ENCODE measurements at regions not wholly inside any gene's neighbourhood (a gene's known extent, or its start where the extent isn't known, plus 50 kb on each side); places are given as distances from the start of the nearest gene placed in this dataset.
"Not testable (repeated sequence)": the region's sequence is repeated elsewhere in the genome, so short reads cannot be mapped to it uniquely, and the experiment has no call there.

GRCh38 chr11:109668973-109669634 is 247.1 kb downstream of the C11orf87 start:
- H3K9me3 Mint-ChIP-seq (ENCODE audit: unreplicated experiment): peaks cover 15% of the 10 kb centered on the region
- TF ChIP-seq CTCF (IDR thresholded peaks at IDR 0.05): no peak

GRCh38 chr11:109677231-109677630 is 255.2 kb downstream of the C11orf87 start:
- H3K36me3 Mint-ChIP-seq (ENCODE audit: unreplicated experiment): no peaks in the 10 kb centered on the region
- H3K4me3 Mint-ChIP-seq (ENCODE audit: unreplicated experiment): no peak overlapping the region
- H3K27me3 Mint-ChIP-seq (ENCODE audit: unreplicated experiment): peaks cover 14% of the 10 kb centered on the region
- peaks cover 19% of the 10 kb centered on the region for H3K4me1 Mint-ChIP-seq (ENCODE audit: unreplicated experiment)
- no peak for DNase-seq (ENCODE audit: extremely low spot score, unreplicated experiment)
- H3K27ac Mint-ChIP-seq (ENCODE audit: unreplicated experiment): no peak overlapping the region
- H3K9me3 Mint-ChIP-seq (ENCODE audit: unreplicated experiment): no peaks in the 10 kb centered on the region
- no peak for TF ChIP-seq CTCF (IDR thresholded peaks at IDR 0.05)

More at GRCh38 chr11:109668973-109669634, 247.1 kb downstream of the C11orf87 start:
- H3K4me1 Mint-ChIP-seq (ENCODE audit: unreplicated experiment): peaks cover 9% of the 10 kb centered on the region
- H3K36me3 Mint-ChIP-seq (ENCODE audit: unreplicated experiment): no peaks in the 10 kb centered on the region
- no peak overlapping the region for H3K4me3 Mint-ChIP-seq (ENCODE audit: unreplicated experiment)
- DNase-seq (ENCODE audit: extremely low spot score, unreplicated experiment): no peak
- peak overlapping the region; percentile 2 for H3K27ac Mint-ChIP-seq (ENCODE audit: unreplicated experiment)
- H3K27me3 Mint-ChIP-seq (ENCODE audit: unreplicated experiment): peaks cover 6% of the 10 kb centered on the region

GRCh38 chr11:109677876-109678275 is 255.9 kb downstream of the C11orf87 start:
- Mint-ChIP-seq H3K36me3 (ENCODE audit: unreplicated experiment) (no peaks in the 10 kb centered on the region), H3K27ac (ENCODE audit: unreplicated experiment) (no peak overlapping the region), H3K9me3 (ENCODE audit: unreplicated experiment) (no peaks in the 10 kb centered on the region), H3K4me3 (ENCODE audit: unreplicated experiment) (no peak overlapping the region), H3K4me1 (ENCODE audit: unreplicated experiment) (peaks cover 24% of the 10 kb centered on the region), H3K27me3 (ENCODE audit: unreplicated experiment) (peaks cover 14% of the 10 kb centered on the region)
- no peak for DNase-seq (ENCODE audit: extremely low spot score, unreplicated experiment)
- no peak for TF ChIP-seq CTCF (IDR thresholded peaks at IDR 0.05)

GRCh38 chr11:109680127-109680526 is 258.1 kb downstream of the C11orf87 start:
- H3K36me3 Mint-ChIP-seq (ENCODE audit: unreplicated experiment): no peaks in the 10 kb centered on the region
- no peak overlapping the region for H3K27ac Mint-ChIP-seq (ENCODE audit: unreplicated experiment)
- H3K4me1 Mint-ChIP-seq (ENCODE audit: unreplicated experiment): peaks cover 42% of the 10 kb centered on the region
- H3K4me3 Mint-ChIP-seq (ENCODE audit: unreplicated experiment): no peak overlapping the region
- H3K27me3 Mint-ChIP-seq (ENCODE audit: unreplicated experiment): peaks cover 5% of the 10 kb centered on the region
- no peak for DNase-seq (ENCODE audit: extremely low spot score, unreplicated experiment)
- no peaks in the 10 kb centered on the region for H3K9me3 Mint-ChIP-seq (ENCODE audit: unreplicated experiment)
- TF ChIP-seq CTCF (IDR thresholded peaks at IDR 0.05): no peak

- not testable (repeated sequence) for H3K27me3 Mint-ChIP-seq (ENCODE audit: unreplicated experiment); H3K36me3 Mint-ChIP-seq (ENCODE audit: unreplicated experiment)
These were observed 260.8 kb downstream of the C11orf87 start for GRCh38 chr11:109682788-109683187.

More at GRCh38 chr11:109682788-109683187, 260.8 kb downstream of the C11orf87 start:
- H3K4me1 Mint-ChIP-seq (ENCODE audit: unreplicated experiment): peaks cover 42% of the 10 kb centered on the region
- not testable (repeated sequence) for H3K4me3 Mint-ChIP-seq (ENCODE audit: unreplicated experiment); H3K27ac Mint-ChIP-seq (ENCODE audit: unreplicated experiment); DNase-seq (ENCODE audit: extremely low spot score, unreplicated experiment); H3K9me3 Mint-ChIP-seq (ENCODE audit: unreplicated experiment)

All from osteocyte (in vitro differentiated cells).